Activated CD8-positive, alpha-beta memory T cell treated with anti-CD3 and anti-CD28 coated beads, Interleukin-2, amount 50 U/mL, for 48 hours (primary cell): ENCODE measurements at regions not wholly inside any gene's neighbourhood (a gene's known extent, or its start where the extent isn't known, plus 50 kb on each side); places are given as distances from the start of the nearest gene placed in this dataset.
"Not testable (repeated sequence)": the region's sequence is repeated elsewhere in the genome, so short reads cannot be mapped to it uniquely, and the experiment has no call there.

Experiments used
- DNase-seq: peaks from one replicate; pipeline ENCODE4 v3.0.0-alpha.2; 2020

- not testable (repeated sequence) for DNase-seq
These were observed 78.3 kb upstream of the EED start for GRCh38 chr11:86166287-86166686.

- no peak for DNase-seq
These were observed 80.4 kb upstream of the EED start for GRCh38 chr11:86164106-86164505.

DNA sequence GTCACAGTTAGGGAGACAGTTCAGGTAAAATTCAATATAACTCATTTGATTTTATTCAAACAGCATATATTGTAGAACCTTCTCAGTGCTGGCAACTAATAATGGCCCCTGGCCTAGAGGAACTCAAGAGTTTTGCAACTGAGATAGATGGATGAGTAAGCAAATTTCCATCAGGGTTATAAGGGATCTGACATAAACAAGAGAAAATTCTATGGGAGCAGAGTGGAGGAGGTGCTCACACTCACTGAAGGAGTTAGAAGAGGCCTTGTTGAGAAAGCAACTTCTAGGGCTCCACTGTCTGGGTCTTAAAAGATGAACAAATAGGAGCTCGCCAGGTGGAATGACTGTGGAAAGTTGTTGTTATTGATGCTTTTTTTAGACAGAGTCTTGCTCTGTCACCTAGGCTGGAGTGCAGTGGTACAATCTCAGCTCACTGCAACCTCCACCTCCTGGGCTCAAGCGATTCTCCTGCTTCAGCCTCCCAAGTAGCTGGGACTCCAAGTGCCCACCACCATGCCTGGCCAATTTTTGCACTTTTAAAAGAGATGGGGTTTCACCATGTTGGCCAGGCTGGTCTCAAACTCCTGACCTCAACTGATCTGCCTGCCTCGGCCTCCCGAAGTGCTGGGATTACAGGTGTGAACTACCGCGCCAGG is 81.2 kb upstream of the EED start:
- not testable (repeated sequence) for DNase-seq

DNA sequence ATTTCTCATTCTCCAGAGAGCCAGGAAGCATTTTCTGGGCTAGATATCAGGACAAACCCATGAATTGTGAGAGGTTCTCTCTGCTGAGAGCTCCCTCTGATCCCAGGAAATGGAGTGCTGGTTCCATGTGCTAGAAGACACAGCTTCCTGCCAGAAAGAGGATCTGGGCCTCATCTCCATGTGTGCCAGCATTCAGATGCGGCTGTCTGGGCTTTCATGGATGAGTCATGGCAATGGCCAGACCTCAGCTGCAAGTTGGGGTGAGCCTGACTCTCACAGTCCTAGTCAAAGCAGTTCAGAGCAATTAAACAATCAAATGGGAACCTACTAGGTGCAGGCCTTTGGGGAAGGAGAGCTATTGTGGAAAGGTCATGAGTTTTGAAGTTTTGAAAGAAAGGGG is 82.3 kb upstream of the EED start:
- no peak for DNase-seq

GRCh38 chr11:86161837-86162236 is 82.7 kb upstream of the EED start:
- no peak for DNase-seq

GRCh38 chr11:86161336-86161735 is 83.2 kb upstream of the EED start:
- DNase-seq: no peak

DNA sequence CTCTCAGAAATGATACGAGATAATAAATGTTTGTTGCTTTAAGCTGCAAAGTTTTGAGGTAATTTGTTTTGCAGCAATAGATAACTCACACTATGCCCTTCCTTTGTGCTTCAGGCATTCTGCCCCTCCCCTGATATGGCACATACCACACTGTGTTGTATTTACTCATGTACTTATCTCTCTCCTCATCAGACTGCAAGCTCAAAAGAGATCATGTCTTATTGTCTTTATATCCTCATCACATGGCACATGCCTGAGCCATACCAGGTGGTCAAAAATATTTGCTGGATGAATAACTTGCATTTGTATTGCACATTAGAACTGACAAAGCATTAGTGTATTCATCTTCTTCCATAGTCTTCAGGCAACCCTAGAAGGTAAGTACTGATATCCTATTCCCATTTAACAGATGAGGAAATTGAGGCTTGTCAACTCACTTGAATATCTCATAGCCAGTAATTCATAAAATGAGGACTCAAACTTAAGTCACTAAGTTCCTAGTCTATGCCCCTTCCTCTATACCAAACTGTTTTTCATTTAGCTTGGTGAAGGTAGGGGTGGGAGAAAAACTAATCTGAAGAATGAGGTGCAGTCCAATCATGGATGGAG is 83.9 kb upstream of the EED start:
- no peak for DNase-seq

GRCh38 chr11:86159581-86159891 is 85.0 kb upstream of the EED start:
- no peak for DNase-seq

- no peak for DNase-seq
These were observed 85.6 kb upstream of the EED start for GRCh38 chr11:86158704-86159580.

DNA sequence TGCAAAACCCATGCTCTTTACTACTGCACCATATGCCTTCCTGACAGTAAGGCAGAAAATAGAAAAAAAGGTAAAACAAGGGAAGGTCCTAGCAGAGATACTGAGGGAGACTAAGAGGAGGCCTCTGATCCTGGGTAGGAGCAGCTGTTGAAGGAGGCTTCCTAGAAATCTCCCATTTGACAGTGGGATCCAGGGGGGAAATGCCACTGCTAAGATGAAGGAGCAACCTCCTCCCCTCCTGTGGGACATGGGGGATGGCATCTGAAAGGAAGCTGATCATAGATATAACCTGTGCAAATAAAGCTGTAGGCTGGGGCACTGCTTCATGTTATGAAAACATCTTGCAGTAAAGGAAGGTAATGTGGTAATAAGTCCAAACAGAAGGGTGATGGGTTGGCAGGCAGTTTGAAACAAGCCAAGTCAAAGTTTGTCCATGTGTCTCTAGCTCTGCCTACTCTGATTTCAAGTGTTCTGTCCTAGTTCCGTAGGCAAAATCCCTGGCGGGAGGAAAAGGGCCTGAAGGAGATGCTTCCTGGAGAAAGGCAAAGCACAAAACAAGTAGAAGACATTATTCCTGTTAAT is 86.7 kb upstream of the EED start:
- no peak for DNase-seq

GRCh38 chr11:86156397-86156955 is 87.6 kb upstream of the PICALM start:
- DNase-seq: no peak

- no peak for DNase-seq
These were observed 86.4 kb upstream of the PICALM start for GRCh38 chr11:86155200-86155844.

DNA sequence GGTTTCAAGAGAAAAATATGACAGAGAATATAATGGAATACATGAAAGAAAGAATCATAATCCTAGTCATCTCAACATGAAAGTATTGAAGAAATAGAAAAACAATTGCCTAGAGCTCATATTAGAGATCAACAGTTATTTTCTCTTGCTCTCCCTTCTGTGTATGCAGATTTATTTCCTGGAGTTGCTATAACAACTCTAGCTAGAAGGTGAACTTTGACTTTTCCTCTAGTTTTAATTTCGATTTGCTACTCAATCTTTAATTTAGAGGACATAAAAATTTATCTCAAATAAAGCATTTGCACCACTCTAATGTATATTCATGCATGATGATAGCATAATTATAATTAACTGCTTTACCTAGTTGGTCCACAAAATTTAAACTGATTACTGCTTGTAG is 84.6 kb upstream of the PICALM start:
- no peak for DNase-seq

DNA sequence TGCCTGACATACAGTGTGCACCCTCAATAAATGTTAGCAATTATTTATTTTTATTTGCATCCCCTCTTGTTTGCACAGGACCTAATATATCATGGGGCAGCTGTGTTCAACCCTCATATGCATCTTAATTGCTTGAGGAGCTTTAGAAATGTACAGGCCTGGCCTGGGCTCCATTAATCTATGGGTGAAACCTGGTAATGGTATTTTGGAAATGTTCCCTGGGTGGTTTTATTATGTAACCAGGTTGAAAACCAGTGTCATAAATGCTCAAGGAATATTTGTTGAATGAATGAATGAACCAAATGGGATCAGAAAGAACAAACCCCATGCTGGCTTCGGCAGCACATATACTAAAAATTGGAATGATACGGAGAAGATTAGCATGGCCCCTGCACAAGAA is 84.0 kb upstream of the PICALM start:
- no peak for DNase-seq

DNA sequence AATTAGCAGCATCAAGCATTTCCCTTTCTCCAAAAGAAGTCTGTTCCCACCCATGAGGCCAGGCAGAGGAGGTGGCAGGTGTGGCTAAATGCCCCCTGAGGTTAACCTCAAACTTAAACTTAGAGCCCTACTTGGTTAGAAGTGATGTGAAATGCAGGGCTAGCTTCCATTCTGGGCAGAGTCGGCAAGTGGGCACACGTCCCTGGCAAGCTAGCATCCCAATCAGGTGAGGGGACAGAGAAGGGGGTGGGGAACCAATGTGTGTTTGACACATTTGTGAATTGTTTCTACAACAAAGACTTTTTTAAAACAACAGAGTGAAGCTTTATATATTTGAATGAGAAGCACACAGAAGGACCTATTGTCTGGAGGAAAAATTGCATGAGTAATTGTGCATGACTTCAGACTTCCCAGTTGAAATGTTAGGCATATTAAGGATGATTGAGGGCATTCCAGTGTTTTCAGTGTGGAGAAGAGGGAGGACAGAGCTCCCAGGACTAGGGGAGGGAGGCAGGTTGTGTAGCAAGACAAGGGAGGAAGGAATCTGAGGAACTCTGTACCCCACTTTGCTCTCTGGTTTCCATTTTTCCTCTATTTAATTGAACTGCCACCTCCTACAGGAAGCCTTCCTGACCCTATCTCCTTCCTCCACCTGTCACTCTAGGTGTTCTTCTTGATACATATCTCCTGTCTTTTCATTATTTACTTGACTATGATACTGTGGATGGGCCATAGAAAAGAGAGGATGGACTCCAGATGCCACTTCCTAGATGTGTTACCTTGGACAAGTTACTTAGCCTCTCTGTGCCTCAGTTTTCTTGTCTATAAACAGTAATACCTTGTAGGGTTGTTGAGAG is 83.3 kb upstream of the PICALM start:
- DNase-seq: no peak

GRCh38 chr11:86151174-86152005 is 82.5 kb upstream of the PICALM start:
- no peak for DNase-seq

DNA sequence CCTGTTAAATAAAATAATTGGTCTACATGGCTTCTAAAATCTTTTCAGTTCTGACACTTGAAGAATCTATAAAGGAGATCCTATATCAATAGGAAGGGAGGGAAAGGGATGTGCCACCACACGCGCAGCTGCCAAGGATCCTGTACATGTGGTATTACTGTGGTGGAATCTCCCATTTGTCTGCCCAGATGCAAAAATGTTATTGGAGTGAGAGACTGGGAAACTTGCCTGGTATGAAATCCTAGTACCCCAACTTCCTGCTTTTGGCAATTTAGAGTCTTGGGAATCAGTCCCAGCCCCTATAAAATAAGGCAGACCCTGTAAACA is 81.9 kb upstream of the PICALM start:
- no peak for DNase-seq

DNA sequence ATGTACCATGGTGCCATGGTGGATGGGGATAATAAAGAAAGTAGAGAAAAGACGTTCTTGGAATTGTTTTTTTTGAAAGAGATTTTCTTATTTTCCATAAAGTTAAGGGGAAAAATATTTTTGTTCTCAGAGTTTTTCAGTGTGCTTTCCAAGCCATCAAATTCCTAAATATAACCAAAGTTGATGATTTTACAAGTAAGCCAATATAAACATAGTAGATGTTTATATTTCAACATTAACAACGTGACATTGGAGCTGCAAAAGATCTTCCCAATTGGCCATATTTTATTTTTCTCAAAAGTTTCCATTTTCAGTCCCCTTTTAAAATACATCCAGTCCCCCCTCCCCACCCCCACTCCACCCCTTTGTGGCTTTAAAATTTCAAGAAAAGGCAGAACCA is 80.9 kb upstream of the PICALM start:
- DNase-seq: no peak

GRCh38 chr11:86148345-86148747 is 79.5 kb upstream of the PICALM start:
- no peak for DNase-seq

DNA sequence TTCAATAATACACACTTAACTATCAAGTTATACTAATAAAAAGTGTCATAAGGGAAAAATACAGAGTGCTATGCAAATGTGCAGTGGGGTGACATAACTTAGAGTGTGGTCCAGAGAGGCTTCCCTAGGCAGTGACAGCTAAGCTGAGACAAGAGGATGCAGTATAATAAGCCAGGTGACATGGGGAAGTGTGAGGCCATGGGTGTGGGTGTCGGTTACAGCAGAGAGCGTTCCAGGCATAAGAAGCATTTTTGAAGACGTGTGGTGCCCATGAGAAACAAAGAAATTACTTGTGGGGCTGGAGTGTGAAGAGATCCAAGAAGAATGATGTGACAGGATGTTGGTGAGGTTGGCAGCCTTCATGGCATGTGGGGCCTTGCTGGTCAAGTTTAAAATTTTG is 78.1 kb upstream of the PICALM start:
- DNase-seq: no peak

DNA sequence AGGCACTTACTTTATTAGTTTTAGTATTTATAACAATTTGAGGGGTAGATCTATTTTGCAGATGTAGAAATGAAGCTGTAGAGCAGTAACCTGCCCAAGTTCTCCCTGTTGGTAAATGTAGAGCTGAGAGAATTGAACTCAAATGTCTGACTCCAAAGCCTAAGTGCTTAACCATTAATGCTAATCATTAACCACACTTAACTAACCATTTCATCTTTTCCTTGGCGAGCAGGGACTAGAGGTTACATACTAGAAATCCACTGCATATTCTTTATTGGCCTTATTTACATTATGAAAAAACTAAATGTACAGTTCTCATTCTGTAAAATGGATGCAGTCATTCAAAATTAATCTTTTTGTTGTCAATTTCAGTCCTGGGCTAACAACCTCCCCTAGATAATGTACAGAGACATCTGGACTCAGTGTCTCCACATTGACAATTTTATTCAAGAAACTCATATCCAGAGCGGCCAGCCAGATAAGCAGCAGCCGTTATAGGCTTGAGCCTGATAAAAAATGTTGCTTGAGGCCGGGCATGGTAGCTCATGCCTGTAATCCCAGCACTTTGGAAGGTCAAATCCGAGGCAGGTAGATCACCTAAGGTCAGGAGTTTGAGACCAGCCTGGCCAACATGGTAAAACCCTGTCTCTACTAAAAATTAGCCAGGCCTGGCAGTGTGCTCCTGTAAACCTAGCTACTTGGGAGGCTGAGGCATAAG is 76.7 kb upstream of the PICALM start:
- DNase-seq: no peak
